Epidermal melanocyte (primary cell): ENCODE measurements at regions not wholly inside any gene's neighbourhood (a gene's known extent, or its start where the extent isn't known, plus 50 kb on each side); places are given as distances from the start of the nearest gene placed in this dataset.
"Not testable (repeated sequence)": the region's sequence is repeated elsewhere in the genome, so short reads cannot be mapped to it uniquely, and the experiment has no call there.

Experiments
- DNase-seq: peaks from one replicate; pipeline ENCODE4 v3.0.0; 2011; ENCODE audit warnings: low spot score; ENCODE audit not compliant: insufficient read length

- DNase-seq: no peak
Measured at GRCh38 chr10:78432583-78432982, 398.9 kb downstream of the RPS24 start.

GRCh38 chr10:78433076-78433595 lies 399.5 kb downstream of the RPS24 start:
- no peak for DNase-seq

- DNase-seq: no peak
Measured at GRCh38 chr10:78433766-78434535, 400.3 kb downstream of the RPS24 start.

GRCh38 chr10:78434886-78435285 lies 401.2 kb downstream of the RPS24 start:
- no peak for DNase-seq

- no peak for DNase-seq
Measured at GRCh38 chr10:78435484-78436221, 402.0 kb downstream of the RPS24 start.

- no peak for DNase-seq
Measured at GRCh38 chr10:78436222-78436573, 402.5 kb downstream of the RPS24 start.

- DNase-seq: no peak
Measured at GRCh38 chr10:78436706-78437406, 403.2 kb downstream of the RPS24 start.

- no peak for DNase-seq
Measured at GRCh38 chr10:78437407-78437768, 403.7 kb downstream of the RPS24 start.

- no peak for DNase-seq
Measured at GRCh38 chr10:78437998-78438906, 404.6 kb downstream of the RPS24 start.

GRCh38 chr10:78438907-78439809 lies 405.5 kb downstream of the RPS24 start:
- DNase-seq: no peak

GRCh38 chr10:78441010-78441409 lies 407.3 kb downstream of the RPS24 start:
- no peak for DNase-seq

- DNase-seq: no peak
Measured at GRCh38 chr10:78441694-78442093, 408.0 kb downstream of the RPS24 start.

GRCh38 chr10:78442836-78443550 lies 409.3 kb downstream of the RPS24 start:
- DNase-seq: no peak

GRCh38 chr10:78443900-78444571 lies 410.4 kb downstream of the RPS24 start:
- DNase-seq: no peak

- DNase-seq: not testable (repeated sequence)
Measured at GRCh38 chr10:78444741-78445140, 411.1 kb downstream of the RPS24 start.

- DNase-seq: no peak
Measured at GRCh38 chr10:78445308-78445707, 411.6 kb downstream of the RPS24 start.

- no peak for DNase-seq
Measured at GRCh38 chr10:78448470-78448869, 414.8 kb downstream of the RPS24 start.

- DNase-seq: no peak
Measured at GRCh38 chr10:78448994-78449418, 415.3 kb downstream of the RPS24 start.

GRCh38 chr10:78449554-78449953 lies 415.9 kb downstream of the RPS24 start:
- DNase-seq: no peak
